C4-2B (cell line): ENCODE measurements at regions not wholly inside any gene's neighbourhood (a gene's known extent, or its start where the extent isn't known, plus 50 kb on each side); places are given as distances from the start of the nearest gene placed in this dataset.

Experiments used
- H3K27ac ChIP-seq: fragments of 450-650 bp; 2 replicates; pipeline ENCODE4 v1.5.1; 2017
- ZFX ChIP-seq: fragments of 450-650 bp; IDR thresholded peaks from 2 replicates; pipeline ENCODE4 v1.6.1; 2017
- TF ChIP-seq, protein P1 (sequence below): fragments of 450-650 bp; conservative IDR thresholded peaks from 2 replicates; pipeline ENCODE4 v1.5.1; 2017; ENCODE audit warnings: mild to moderate bottlenecking

DNA sequence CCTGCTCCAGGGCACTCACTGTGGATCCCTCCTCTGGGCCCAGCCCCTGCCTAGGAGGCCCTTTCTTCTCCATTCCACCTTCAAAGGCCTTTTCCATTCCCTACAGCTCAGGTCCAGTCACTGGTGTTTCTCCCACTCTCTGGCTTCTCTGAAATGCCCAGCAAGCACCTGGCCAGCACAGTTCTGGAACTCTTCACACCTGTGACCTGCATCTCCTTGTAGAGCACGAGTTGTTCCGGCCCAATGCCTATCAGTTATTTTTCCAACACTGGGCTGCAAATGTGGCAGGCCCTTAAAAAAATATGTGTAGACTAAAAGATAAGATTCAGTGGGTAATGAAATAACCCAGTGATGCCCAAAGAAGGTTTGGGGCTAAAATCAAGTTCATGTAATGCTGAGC is 87.1 kb downstream of the PRLHR start:
- TF ChIP-seq, protein P1, sequence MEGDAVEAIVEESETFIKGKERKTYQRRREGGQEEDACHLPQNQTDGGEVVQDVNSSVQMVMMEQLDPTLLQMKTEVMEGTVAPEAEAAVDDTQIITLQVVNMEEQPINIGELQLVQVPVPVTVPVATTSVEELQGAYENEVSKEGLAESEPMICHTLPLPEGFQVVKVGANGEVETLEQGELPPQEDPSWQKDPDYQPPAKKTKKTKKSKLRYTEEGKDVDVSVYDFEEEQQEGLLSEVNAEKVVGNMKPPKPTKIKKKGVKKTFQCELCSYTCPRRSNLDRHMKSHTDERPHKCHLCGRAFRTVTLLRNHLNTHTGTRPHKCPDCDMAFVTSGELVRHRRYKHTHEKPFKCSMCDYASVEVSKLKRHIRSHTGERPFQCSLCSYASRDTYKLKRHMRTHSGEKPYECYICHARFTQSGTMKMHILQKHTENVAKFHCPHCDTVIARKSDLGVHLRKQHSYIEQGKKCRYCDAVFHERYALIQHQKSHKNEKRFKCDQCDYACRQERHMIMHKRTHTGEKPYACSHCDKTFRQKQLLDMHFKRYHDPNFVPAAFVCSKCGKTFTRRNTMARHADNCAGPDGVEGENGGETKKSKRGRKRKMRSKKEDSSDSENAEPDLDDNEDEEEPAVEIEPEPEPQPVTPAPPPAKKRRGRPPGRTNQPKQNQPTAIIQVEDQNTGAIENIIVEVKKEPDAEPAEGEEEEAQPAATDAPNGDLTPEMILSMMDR: no peak
- TF ChIP-seq ZFX: no peak
- no peak overlapping the region for H3K27ac ChIP-seq

DNA sequence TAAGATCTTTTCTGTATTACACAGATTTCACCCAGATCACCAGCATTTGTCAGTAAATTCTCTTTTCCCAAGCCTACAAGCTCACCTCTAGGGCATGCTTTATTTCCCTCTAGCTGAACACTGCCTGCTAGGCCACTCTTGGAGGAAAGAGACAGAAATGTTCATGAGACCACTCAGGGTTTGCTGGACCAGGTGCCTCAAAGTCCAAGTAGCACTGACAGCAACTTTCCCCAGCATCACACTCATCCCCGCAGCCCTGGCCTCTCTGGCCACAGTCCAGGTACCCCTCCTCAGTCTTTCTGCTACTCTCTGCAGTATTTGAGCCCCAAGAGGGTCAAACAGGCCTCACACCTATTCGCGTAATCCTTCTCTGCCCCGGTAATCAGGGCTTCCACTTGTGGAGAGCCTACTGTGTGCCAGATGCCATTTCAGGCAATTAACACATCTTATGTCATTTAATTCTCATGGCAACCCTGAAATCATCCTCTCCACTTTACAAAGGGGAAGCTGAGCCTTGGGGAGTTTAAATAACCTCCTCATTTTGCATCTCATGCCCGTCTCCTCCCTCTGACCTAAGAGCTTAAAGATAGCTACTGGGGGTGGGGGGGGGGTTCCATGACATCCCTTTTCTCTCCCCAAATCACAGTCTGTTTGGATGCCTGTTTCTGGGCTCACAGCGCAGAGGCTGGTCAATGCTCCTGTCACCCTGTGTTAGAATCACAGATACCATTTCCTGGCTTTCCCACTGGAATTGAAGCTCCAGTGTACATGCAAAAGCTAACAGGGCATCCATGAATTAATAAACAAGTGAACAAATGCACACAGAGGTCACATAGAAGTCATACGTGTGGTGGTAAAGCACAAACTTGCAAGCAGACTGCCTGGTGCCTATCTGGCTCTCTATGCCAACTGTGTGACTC is 88.5 kb downstream of the PRLHR start:
- TF ChIP-seq, protein P1: no peak
- no peak for TF ChIP-seq ZFX
- H3K27ac ChIP-seq: no peak overlapping the region

DNA sequence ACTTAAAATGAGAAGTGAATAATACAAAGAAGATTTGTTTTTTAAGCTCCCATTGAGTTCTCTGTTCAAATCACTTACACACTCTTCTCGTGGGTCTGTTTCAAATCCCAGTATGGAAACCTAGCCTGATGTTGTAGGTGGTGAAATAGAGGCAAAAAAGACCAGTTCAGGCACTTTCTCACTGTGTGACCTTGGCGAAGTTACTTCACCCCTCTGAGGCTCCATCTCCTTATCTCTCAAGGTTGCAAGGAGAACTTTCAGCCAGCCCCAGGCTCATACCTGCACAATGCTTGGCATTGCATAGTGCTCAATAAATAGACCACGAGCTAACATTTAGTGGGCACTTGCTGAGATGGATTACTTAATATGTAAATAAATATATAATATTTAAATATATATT is 90.1 kb downstream of the PRLHR start:
- no peak overlapping the region for H3K27ac ChIP-seq
- TF ChIP-seq, protein P1: no peak
- TF ChIP-seq ZFX: no peak

DNA sequence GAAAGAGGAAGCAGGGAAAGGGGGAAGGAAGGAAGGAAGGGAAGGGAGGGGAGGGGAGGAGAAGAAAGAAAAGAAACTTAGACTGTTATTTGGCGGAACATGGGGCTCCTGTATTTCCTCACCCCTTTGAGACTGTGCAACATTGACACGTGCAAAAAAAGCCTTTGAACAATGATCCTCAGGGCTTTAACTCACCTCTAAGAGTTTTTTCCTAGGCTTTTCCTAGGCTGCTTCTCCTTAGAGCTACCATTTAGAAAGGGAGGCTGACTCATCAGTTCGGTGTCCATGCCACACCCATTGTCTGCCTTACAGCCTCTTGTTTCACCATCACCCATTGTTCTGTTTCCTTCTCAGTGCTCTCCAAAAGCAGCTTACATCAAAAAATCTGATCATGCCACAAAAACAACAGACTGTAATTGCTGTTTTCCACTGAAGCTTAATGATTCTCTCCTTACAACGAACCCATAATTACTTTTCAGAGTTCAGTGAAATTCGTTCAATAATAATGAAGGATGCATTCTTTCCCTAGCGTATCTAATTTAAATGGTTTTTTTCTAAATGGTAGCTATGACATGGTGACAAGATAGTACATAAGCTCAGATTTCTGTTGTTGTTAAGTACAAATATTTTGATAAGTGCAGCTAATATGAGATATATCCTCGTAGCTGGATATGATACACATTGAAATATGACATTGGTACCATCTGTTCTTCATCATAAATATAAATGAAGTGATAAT is 90.8 kb downstream of the PRLHR start:
- no peak for TF ChIP-seq ZFX
- TF ChIP-seq, protein P1: no peak
- no peak overlapping the region for H3K27ac ChIP-seq

DNA sequence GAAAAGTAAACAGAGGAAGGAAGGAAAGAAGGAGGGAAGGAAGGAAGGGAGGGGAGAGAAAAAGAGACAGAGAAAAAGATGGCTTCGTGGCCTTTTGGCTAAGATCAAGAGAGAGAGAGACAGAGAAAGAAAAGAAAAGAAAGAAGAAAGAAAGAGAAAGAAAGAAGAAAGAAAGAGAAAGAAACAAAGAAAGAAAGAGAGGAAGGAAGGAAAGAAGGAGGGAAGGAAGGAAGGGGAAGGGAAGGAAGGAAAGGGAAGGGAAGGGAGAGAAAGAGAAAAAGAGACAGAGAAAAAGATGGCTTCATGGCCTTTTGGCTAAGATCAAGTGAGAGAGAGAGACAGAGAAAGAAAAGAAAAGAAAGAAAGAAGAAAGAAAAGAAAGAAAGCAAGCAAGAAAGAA is 91.4 kb downstream of the PRLHR start:
- H3K27ac ChIP-seq: no peak overlapping the region
- TF ChIP-seq ZFX: no peak
- TF ChIP-seq, protein P1: no peak

DNA sequence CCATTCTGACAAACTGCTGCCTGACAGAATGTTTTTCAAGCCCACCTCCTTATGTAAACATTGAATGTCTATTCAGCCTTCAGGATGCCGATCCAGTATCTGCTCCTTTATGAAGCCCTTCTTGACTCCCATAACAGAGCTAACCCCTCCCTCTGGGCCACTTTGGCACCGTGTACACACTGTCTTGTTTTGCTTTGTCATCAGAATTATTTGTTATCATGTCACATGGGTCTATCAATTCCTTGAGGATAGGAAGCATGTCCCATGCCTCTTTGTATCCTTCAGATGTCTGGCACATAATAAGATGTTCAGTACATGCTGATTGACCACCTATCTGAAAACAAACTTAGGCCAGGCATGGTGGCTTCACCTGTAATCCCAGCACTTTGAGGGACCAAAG is 92.3 kb downstream of the PRLHR start:
- TF ChIP-seq ZFX: no peak
- no peak overlapping the region for H3K27ac ChIP-seq

DNA sequence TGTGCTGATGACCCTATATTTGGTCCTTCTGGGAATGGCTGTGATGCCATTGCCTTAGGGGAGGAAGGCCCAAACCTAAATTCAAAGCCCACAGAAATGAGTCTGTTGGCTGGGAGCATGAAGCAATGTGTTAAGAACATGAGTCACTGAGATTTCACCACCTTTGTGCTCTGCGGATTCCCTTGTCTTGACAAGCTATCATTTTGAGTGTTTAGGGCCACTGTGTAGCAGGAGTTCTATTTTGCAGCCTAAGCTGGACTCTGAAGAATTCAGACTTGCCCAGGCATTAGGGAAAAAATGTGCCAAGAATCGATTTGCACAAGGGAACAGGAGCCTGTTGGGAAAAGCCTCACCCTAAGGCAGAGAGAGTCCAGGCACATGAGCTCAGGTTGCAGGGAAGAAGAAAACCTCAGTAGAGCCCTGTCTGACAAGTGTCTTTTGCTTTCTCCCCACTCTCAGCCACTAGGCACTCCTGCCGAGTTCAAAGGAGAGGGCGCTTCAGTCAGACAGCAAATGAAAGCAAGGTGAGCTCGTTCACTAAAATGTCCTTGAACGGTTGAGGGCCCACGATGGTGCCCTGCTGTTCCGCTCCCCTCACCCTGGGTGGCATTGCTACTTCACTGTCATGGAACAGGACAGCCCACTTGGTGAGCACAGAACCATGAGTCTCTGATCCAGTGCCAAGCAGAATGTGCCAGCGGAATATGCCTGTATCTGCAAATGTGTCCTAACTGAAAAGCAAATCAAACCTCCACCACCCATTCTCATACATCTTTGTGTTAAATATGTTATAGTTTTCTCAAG is 93.6 kb downstream of the PRLHR start:
- no peak for TF ChIP-seq ZFX
- TF ChIP-seq, protein P1: no peak

More for the DNA sequence above, 93.6 kb downstream of the PRLHR start:
- no peak overlapping the region for H3K27ac ChIP-seq
